ENCODE measurements at regions not wholly inside any gene's neighbourhood (a gene's known extent, or its start where the extent isn't known, plus 50 kb on each side); places are given as distances from the start of the nearest gene placed in this dataset.

DNA sequence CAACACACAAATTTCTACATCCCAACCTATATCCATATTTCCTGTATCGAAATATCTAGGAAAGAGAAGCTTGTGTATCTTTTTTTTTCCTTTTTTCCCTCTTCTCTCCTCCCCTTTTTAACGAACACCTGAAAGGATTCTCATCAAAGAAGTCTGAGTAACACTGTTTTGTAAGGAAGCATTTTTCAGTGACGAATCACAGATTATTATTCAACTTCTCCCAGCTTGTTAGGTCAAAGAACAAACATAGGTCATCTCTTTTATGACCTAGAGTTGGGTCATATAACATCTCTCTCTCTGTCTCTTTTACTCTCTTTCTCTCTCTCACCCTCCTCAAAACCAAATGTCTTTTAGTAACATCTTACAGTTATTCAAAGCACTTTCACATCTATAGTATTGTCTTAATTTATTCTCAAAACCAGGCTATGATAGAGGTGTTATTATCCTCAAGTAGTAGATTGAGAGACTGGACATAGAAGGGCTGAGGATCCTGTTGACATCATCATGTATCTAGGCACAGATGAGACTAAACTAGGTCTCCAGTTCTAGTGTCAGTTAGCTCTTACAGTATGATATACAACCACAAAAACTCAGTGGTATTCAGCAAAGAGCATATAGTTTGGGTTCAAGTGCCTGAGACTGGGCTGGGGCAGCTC is 80.1 kb upstream of the SPOPL start:
- no peak overlapping the region for H3K27ac ChIP-seq (replicated peaks in 1 of 4)
- no peaks in the 10 kb centered on the region for H3K27me3 ChIP-seq
- TF ChIP-seq POLR2AphosphoS5 (IDR thresholded peaks at IDR 0.05) (no peak), POLR2A (IDR thresholded peaks at IDR 0.05; ENCODE audit: low read depth) (no peak), EP300 (IDR thresholded peaks at IDR 0.05) (no peak)
- TF ChIP-seq, protein P1, sequence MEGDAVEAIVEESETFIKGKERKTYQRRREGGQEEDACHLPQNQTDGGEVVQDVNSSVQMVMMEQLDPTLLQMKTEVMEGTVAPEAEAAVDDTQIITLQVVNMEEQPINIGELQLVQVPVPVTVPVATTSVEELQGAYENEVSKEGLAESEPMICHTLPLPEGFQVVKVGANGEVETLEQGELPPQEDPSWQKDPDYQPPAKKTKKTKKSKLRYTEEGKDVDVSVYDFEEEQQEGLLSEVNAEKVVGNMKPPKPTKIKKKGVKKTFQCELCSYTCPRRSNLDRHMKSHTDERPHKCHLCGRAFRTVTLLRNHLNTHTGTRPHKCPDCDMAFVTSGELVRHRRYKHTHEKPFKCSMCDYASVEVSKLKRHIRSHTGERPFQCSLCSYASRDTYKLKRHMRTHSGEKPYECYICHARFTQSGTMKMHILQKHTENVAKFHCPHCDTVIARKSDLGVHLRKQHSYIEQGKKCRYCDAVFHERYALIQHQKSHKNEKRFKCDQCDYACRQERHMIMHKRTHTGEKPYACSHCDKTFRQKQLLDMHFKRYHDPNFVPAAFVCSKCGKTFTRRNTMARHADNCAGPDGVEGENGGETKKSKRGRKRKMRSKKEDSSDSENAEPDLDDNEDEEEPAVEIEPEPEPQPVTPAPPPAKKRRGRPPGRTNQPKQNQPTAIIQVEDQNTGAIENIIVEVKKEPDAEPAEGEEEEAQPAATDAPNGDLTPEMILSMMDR (IDR thresholded peaks at IDR 0.05) = no peak
- no peak overlapping the region for H3K4me3 ChIP-seq
- 85% methylated on average over 3 of the region's 3 CpGs for WGBS
- intact Hi-C loops (cut with DNase I) = no loop called here
- H3K4me1 ChIP-seq = peaks cover 0 to 7% (median 2%) of the 10 kb centered on the region in 4 donors
- H3K36me3 ChIP-seq = no peaks in the 10 kb centered on the region
- peaks cover 0 to 6% (median 3%) of the 10 kb centered on the region in 4 donors for H3K9me3 ChIP-seq
- DNase-seq (ENCODE audit: extremely low spot score) = no peak

GRCh38 chr2:138421971-138422335 is 79.6 kb upstream of the SPOPL start:
- Histone ChIP-seq H3K27ac (replicated peaks in 1 of 4) (no peak overlapping the region), H3K9me3 (peaks cover 0 to 11% (median 4%) of the 10 kb centered on the region in 4 donors), H3K27me3 (no peaks in the 10 kb centered on the region), H3K4me1 (peaks cover 0 to 7% (median 2%) of the 10 kb centered on the region in 4 donors), H3K36me3 (no peaks in the 10 kb centered on the region), H3K4me3 (no peak overlapping the region)
- no peak for TF ChIP-seq POLR2A (IDR thresholded peaks at IDR 0.05; ENCODE audit: low read depth)
- TF ChIP-seq POLR2AphosphoS5 (IDR thresholded peaks at IDR 0.05) = no peak
- TF ChIP-seq, protein P1 (IDR thresholded peaks at IDR 0.05) = no peak
- TF ChIP-seq EP300 (IDR thresholded peaks at IDR 0.05) = no peak
- intact Hi-C loops (cut with DNase I) = no loop called here
- no peak for DNase-seq (ENCODE audit: extremely low spot score)

GRCh38 chr2:138423198-138423597 is 78.4 kb upstream of the SPOPL start:
- no peak for TF ChIP-seq POLR2A (IDR thresholded peaks at IDR 0.05; ENCODE audit: low read depth)
- no peak for TF ChIP-seq POLR2AphosphoS5 (IDR thresholded peaks at IDR 0.05)
- TF ChIP-seq, protein P1 (IDR thresholded peaks at IDR 0.05) = no peak
- TF ChIP-seq EP300 (IDR thresholded peaks at IDR 0.05) = no peak
- H3K27me3 ChIP-seq = no peaks in the 10 kb centered on the region
- H3K9me3 ChIP-seq = peaks cover 0 to 11% (median 4%) of the 10 kb centered on the region in 4 donors
- intact Hi-C loops (cut with DNase I) = no loop called here
- no peak overlapping the region for H3K27ac ChIP-seq (replicated peaks in 1 of 4)
- no peaks in the 10 kb centered on the region for H3K36me3 ChIP-seq
- peaks cover 0 to 7% (median 2%) of the 10 kb centered on the region in 4 donors for H3K4me1 ChIP-seq
- H3K4me3 ChIP-seq = no peak overlapping the region
- no peak for DNase-seq (ENCODE audit: extremely low spot score)
- 100% methylated on average over 2 of the region's 2 CpGs for WGBS

DNA sequence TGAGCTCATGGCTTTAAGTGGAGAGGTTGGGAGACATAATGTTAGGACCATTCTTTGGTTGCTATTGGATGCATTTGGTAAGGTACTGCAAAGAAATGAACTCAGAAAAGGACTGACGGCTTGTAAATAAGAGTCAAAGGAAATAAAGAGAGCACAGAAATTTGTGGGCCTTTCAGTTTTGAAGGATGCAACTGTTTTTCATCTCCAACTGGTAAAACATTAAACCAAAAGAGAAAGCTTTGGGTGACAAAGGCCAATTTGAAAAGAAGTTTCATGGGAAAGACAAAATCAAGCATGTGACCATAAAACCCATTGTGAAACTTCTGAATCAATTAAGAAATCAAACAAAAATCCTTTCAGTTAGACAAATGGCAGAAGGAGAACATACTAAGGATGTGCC is 77.8 kb upstream of the SPOPL start:
- Histone ChIP-seq H3K9me3 (peaks cover 0 to 11% (median 4%) of the 10 kb centered on the region in 4 donors), H3K36me3 (no peaks in the 10 kb centered on the region), H3K4me1 (peaks cover 0 to 7% (median 2%) of the 10 kb centered on the region in 4 donors), H3K4me3 (no peak overlapping the region), H3K27ac (replicated peaks in 1 of 4) (no peak overlapping the region), H3K27me3 (no peaks in the 10 kb centered on the region)
- intact Hi-C loops (cut with DNase I) = no loop called here
- WGBS = 93% methylated on average over 1 of the region's 1 CpG
- no peak for TF ChIP-seq EP300 (IDR thresholded peaks at IDR 0.05)
- no peak for TF ChIP-seq POLR2A (IDR thresholded peaks at IDR 0.05; ENCODE audit: low read depth)
- no peak for TF ChIP-seq POLR2AphosphoS5 (IDR thresholded peaks at IDR 0.05)
- TF ChIP-seq, protein P1 (IDR thresholded peaks at IDR 0.05) = no peak
- DNase-seq (ENCODE audit: extremely low spot score) = no peak

All from esophagus muscularis mucosa (tissue), 4 donors.